ENCODE measurements at regions not wholly inside any gene's neighbourhood (a gene's known extent, or its start where the extent isn't known, plus 50 kb on each side); places are given as distances from the start of the nearest gene placed in this dataset.
"Not testable (repeated sequence)": the region's sequence is repeated elsewhere in the genome, so short reads cannot be mapped to it uniquely, and the experiment has no call there.

DNA sequence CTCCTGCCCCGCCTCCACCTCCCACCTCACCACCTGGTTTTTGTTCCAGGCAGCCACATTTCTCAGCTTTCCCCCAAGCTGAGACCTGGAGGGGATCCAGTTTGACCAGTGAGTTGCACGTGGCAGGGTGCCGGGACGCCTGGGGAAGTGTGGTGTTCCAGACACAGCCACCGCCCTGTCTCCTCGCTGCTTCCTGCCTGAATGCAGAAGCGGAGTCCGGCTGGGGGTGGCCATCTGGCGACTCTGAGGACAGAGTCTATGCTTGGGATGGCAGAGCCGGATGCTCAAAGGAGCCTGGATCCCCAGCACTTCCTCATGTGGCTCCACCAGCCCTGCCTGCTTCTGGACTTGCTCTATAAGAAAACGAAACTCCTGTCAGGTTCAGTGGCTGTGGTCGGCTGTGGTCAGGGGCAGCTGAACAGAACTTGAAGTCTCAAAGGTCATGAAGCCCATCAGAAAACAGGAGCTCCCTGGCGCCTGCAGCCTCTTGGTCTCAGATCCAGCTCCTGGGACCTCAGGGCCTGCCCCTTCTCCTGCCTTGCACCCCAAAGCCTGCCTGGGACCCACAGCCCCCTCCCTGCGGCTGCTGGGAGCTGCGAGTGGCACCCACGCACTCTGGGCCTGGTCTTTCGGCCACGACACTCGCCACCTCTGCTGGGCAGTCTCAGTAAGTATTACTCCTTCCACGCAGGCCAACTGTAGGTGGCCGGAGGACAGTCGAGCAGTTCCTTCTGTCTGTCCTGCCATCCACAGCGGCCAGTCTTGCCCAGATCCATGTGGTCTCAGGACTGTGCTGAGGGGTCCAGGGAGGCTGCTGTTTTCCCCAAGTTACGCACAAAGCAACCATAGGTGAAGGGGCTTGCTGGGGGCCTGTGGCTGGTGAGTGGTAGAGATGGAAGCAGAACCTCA is 112.8 kb upstream of the MEF2A start:
- DNase-seq: no peak
- H3K27me3 Mint-ChIP-seq: no peaks in the 10 kb centered on the region
- H3K9me3 Mint-ChIP-seq: no peaks in the 10 kb centered on the region
- H3K4me1 Mint-ChIP-seq: peaks cover 39% of the 10 kb centered on the region
- no peak overlapping the region for H3K27ac Mint-ChIP-seq
- no peaks in the 10 kb centered on the region for H3K36me3 Mint-ChIP-seq
- H3K4me3 Mint-ChIP-seq: no peak overlapping the region

DNA sequence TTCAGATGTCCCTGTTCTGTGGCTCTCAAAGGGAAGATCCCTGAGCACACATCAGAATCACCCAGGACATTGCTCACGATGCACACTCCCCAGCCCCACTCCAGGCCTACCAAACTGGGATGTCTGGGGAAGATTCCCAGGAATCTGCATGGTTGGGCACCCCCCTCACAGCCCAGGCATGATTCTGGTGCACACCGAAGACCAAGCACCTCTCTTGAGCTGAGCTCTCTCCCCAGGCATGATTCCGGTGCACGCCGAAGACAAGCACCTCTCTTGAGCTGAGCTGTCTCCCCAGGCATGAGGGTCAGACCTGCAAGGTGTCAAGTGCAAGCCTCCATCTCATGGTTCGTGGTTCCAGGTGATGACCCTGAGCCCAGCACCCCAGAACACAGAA is 112.2 kb upstream of the MEF2A start:
- Mint-ChIP-seq H3K4me1 (peaks cover 33% of the 10 kb centered on the region), H3K9me3 (no peaks in the 10 kb centered on the region), H3K4me3 (no peak overlapping the region), H3K27ac (no peak overlapping the region), H3K36me3 (no peaks in the 10 kb centered on the region), H3K27me3 (no peaks in the 10 kb centered on the region)
- DNase-seq: no peak

DNA sequence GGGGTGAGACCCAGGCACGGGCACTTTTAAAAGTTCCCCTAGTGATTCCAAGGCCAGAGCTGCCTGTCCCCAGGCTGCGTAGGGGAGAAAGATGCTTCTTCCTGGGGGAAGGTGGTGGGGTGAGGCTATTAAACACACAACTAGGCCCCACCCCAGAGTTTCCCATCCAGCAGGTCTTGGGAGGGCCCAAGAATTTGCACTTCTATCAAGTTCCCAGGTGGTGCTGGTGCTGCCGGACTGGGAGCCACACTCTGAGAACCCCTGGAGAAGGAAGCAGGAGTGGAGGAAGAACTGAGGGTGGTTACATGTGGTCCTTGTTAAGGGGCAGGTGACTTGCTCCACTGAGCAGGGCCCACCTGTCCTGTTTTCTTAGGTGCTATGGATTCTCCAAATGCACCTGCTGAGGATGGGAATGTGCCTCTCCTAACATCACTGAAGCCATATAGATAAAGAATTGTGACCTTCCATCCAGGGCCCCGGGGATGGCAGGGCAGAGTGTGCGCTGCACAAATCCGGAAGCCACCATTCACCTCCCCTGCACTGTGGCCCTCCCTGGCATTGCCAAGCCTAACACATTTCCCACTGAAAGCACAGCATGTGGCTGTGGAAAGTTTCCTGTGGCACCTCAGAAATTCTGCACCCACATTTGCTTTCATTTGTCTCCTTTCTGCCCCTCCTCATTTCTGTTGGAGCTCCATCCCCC is 111.5 kb upstream of the MEF2A start:
- H3K4me1 Mint-ChIP-seq: peaks cover 32% of the 10 kb centered on the region
- no peak overlapping the region for H3K27ac Mint-ChIP-seq
- no peaks in the 10 kb centered on the region for H3K36me3 Mint-ChIP-seq
- no peak overlapping the region for H3K4me3 Mint-ChIP-seq
- no peaks in the 10 kb centered on the region for H3K9me3 Mint-ChIP-seq
- DNase-seq: no peak
- no peaks in the 10 kb centered on the region for H3K27me3 Mint-ChIP-seq

DNA sequence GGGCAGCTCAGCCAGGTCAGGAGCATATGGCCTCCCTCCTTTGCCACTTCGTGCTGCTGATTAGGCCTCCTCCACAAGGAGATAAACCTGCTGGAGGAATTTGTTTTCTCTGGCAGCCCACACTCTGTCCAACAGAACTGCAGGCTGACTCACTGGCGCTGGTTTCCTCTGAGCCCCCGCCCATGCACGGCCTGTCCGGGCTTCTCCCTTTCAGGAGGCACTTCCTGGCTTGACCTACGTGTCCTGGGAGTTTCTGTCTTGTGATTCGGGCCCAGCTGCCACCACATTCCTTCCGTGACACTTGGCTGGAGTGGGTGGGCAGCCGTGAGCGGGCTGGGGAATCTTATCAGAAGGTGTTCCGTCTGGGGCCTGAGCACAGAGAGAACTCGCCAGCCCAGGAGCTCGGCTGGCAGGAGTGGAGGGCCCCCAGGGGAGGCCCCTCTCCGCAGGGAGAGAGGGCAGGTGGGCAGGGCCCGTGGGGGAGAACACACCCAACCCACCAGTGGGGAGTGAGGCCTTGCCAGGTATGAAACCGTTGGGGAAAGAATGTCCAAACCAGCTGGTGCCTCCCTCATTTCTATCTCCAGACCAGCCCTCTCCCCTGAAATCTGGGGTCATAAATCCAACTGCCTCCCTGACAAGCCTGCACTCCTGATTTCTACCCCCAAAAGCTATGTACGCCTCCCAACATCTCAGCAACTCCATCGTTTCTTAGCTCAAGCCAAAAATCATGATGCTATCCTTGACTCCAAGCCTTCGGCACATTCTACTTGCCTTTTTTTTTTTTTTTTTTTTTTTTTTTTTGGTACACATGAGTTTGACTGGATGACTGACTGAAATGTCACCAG is 110.6 kb upstream of the MEF2A start:
- peaks cover 27% of the 10 kb centered on the region for H3K4me1 Mint-ChIP-seq
- H3K4me3 Mint-ChIP-seq: no peak overlapping the region
- no peak for DNase-seq
- H3K27ac Mint-ChIP-seq: no peak overlapping the region
- H3K9me3 Mint-ChIP-seq: no peaks in the 10 kb centered on the region
- H3K27me3 Mint-ChIP-seq: no peaks in the 10 kb centered on the region
- H3K36me3 Mint-ChIP-seq: no peaks in the 10 kb centered on the region

DNA sequence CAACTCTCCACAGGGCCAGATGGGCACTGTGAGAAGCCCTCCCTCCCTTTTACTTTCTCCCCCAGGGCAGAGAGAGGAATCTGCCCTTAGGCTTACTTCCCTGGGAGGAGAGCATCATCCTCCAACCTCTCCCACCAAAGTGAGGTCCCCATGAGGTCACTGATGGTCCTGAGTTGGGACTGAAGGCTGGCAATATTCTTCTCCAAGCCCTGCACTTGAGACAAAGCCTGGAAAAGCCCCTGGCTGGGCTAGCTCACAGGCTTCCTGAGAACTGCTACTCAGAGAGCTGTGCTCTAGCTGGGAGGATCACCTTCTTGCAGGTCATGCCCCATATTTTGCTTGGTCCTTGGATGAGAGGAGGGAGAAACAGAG is 110.0 kb upstream of the MEF2A start:
- peaks cover 21% of the 10 kb centered on the region for H3K4me1 Mint-ChIP-seq
- no peak overlapping the region for H3K27ac Mint-ChIP-seq
- no peaks in the 10 kb centered on the region for H3K27me3 Mint-ChIP-seq
- no peak for DNase-seq
- no peaks in the 10 kb centered on the region for H3K36me3 Mint-ChIP-seq
- no peak overlapping the region for H3K4me3 Mint-ChIP-seq
- H3K9me3 Mint-ChIP-seq: no peaks in the 10 kb centered on the region

DNA sequence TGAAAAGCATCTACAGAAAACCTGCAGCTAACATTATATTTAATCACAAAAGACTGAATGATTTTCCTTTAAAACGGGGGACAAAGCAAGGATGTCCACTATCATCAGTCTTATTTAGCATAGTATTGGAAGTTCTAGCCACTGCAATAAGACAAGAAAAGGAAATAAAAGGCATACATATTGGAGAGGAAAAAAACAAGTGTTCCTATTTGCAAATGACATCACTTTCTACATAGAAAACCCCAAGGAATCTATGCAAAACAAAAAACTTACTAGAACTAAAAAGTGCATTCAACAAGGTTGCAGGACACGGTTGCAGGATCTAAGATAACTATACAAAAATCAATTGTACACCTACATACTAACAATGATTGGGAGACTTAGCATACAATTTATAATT is 101.6 kb upstream of the MEF2A start:
- H3K36me3 Mint-ChIP-seq: peaks cover 10% of the 10 kb centered on the region
- peaks cover 27% of the 10 kb centered on the region for H3K9me3 Mint-ChIP-seq
- H3K27me3 Mint-ChIP-seq: no peaks in the 10 kb centered on the region
- H3K4me1 Mint-ChIP-seq: no peaks in the 10 kb centered on the region
- no peak overlapping the region for H3K27ac Mint-ChIP-seq
- H3K4me3 Mint-ChIP-seq: no peak overlapping the region
- DNase-seq: no peak

DNA sequence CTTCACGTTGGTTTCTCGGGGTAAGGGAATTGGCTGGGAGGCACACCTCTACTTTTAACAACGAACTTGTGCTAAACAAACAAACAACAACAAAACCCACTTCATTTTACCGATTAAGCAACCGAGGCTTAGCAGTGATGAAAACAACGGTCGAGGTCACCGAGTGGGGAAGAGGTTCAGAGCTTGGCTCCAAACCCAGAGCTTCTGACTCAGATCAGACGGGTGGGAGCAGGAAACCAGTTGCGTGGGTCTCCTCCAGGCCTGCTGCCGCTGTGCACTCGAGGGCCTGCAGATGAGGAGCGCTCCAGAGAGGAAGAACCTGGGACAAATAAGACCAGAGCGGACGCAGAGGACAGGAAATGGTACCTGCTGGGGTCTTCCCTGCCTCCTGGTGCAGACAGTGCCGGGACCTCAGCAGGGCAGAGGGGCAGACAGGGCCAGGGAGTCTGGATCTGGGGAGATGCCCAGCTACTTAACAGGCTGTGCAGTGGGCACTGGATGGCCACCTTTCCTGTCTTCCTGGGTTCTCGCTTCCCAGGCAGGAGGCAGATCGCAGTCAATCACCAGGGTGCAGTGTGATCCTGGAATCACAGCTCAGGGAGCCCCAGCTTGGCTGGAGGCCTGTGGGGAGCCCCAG is 99.0 kb upstream of the MEF2A start:
- Mint-ChIP-seq H3K4me1 (peaks cover 5% of the 10 kb centered on the region), H3K4me3 (no peak overlapping the region), H3K27ac (no peak overlapping the region), H3K9me3 (peaks cover 27% of the 10 kb centered on the region), H3K27me3 (no peaks in the 10 kb centered on the region), H3K36me3 (peaks cover 10% of the 10 kb centered on the region)
- no peak for DNase-seq

DNA sequence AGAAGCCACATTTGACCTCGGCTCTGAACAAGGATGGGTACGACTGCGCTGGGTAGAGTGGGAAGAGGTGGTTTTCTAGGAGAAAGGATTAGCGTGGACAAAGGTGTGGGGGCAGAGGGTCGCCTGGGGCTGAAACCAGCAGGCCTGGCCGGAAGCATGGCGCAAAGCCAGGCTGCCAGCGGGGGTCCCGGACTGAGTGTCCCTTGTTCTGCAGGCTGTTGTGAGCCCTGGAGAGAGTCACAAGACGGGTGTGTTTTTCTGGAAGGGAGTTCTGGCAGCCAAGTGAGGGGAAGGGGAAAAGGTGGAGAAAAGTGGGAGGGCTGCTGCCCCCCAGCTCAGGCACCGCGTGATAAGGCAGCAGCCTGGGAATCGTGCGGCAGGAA is 98.5 kb upstream of the MEF2A start:
- DNase-seq: no peak
- Mint-ChIP-seq H3K36me3 (peaks cover 10% of the 10 kb centered on the region), H3K27ac (no peak overlapping the region), H3K9me3 (peaks cover 24% of the 10 kb centered on the region), H3K27me3 (no peaks in the 10 kb centered on the region), H3K4me3 (no peak overlapping the region), H3K4me1 (peaks cover 5% of the 10 kb centered on the region)

DNA sequence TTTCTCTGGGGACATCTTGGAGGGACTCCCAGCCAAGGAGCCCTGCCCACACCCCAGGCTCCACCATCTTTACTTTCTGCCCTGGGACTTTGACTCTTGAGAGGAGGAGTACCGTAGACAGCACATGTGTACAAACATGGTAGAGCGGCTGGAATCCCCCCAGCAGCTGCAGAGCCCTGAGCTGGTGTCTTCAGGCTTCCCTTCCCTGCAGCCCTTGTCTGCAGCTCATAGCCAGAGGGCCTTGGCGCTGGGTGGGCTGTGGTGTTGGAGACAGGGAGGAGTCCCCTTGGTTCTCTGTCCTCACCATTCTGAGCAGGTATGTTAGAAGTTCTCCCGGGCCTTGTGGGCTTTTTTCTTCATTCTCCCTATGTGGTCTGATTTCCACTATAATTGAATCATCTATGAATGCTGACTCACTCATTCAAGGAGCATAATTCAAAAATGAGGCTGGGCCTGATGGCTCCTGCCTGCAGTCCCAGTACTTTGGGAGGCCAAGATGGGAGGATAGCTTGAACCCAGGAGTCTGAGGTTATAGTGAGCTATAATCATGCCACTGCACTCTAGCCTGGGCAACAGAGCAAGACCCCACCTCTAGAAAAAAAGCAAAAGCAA is 97.8 kb upstream of the MEF2A start:
- Mint-ChIP-seq H3K27me3 (no peaks in the 10 kb centered on the region), H3K36me3 (peaks cover 9% of the 10 kb centered on the region), H3K4me3 (no peak overlapping the region), H3K9me3 (peaks cover 17% of the 10 kb centered on the region), H3K27ac (no peak overlapping the region), H3K4me1 (peaks cover 10% of the 10 kb centered on the region)
- DNase-seq: no peak

DNA sequence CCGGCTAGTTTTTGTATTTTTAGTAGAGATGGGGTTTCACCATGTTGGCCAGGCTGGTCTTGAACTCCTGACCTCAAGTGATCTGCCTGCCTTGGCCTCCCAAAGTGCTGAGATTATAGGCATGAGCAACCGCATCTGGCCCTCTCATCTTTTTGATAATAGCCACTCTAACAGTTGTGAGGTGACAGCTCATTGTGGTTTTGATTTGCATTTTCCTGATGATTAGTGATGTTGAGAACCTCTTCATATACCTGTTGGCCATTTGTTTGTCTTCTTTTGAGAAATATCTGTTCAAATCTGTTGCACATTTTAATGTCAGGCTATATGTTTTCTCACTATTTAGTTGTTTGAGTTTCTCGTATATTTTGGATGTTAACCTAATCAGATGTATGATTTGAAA is 95.6 kb upstream of the MEF2A start:
- H3K4me3 Mint-ChIP-seq, H3K27me3 Mint-ChIP-seq, H3K27ac Mint-ChIP-seq, H3K36me3 Mint-ChIP-seq, DNase-seq, H3K9me3 Mint-ChIP-seq: not testable (repeated sequence)
- H3K4me1 Mint-ChIP-seq: peaks cover 20% of the 10 kb centered on the region

DNA sequence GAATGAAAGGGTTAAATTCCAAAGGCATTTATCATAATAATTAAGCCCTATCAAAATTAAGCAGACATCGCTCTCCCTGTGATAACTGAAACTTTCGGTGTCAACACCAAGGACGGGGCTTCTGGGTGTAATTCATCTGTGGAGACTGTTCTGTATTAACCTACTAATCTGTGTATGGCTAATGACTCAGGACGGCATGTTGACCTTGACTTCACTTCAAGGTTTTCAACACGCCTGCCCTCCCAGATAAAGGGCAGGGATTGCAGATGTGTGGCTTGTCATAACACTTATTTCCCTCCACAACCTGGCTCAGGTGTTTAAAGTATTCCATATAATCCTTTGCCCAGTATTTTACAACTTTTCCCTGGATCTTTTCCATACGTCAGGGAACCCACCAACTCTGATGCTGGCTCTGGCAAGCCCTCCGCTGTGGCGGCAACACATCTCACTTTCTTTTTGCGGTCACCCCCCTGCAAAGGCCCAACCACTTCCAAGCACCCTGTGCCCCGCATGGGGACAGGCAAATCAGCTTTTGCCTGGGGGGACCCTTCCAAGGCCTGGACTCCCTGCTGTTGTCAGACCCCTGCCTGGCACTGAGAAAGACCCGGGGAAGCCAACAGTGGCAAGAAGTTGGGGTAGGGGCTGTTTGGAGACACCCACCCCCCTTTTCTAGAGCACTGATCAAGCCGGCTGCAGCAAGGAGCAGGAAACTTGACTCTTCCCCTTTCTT is 93.2 kb upstream of the MEF2A start:
- H3K36me3 Mint-ChIP-seq: no peaks in the 10 kb centered on the region
- no peak overlapping the region for H3K27ac Mint-ChIP-seq
- no peaks in the 10 kb centered on the region for H3K9me3 Mint-ChIP-seq
- H3K4me3 Mint-ChIP-seq: no peak overlapping the region
- H3K27me3 Mint-ChIP-seq: no peaks in the 10 kb centered on the region
- DNase-seq: peak; percentile 27
- peaks cover 32% of the 10 kb centered on the region for H3K4me1 Mint-ChIP-seq

DNA sequence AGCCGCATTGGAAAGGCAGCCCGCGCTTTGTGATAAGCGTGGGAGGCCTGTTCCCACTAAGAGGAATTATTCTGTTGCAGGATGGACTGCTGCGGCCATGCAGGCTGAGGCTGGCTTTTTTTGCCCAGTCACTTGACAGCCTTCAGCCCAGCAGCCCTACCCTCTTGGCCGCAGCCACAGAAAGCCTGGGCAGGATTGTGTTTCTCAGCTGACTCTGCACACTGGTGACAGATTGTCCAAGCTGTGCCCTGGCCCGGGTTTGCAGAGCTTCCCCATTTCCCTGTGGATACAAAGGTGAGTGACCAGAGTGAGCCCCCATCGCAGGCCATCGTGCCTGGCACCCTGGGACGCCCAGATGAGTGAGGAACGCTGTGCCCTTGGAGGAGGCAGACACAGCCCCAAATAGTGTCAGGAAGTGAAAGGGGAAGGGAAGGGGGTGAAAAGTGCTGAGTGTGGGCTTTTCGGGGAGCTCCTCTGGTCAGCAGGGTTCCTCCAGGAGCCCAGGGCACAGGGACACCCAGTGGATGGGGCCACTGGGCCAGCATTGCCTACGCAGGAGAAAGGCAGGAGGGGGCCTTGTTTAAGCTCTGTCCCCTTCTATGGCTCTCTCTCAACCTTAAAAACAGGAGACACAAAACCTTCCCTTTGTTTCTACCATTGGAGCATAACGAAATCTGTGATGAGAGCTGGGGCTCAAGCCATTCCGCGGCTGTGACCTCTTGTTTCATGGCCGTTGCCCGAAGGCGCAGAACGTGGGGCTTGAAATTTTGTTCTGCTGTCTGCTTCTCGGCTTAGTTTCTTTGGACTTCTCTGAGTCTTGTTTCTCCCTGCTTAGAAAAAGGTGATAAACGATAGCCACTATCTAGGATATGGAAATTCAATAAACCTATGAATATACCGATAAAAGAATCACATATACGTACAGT is 91.5 kb upstream of the MEF2A start:
- Mint-ChIP-seq H3K9me3 (no peaks in the 10 kb centered on the region), H3K27me3 (no peaks in the 10 kb centered on the region), H3K27ac (no peak overlapping the region)

More for the DNA sequence above, 91.5 kb upstream of the MEF2A start:
- Mint-ChIP-seq H3K36me3 (no peaks in the 10 kb centered on the region), H3K4me3 (no peak overlapping the region), H3K4me1 (peaks cover 44% of the 10 kb centered on the region)
- no peak for DNase-seq

All from activated naive CD8-positive, alpha-beta T cell treated with anti-CD3 and anti-CD28 coated beads for 36 hours (primary cell).